B cell (primary cell): ENCODE measurements at regions not wholly inside any gene's neighbourhood (a gene's known extent, or its start where the extent isn't known, plus 50 kb on each side); places are given as distances from the start of the nearest gene placed in this dataset.

ENCODE experiments used
- ATAC-seq: fragments of 200-7000 bp; cut with Tn5 transposase; one replicate; pipeline ENCODE4 v1.10.0; 2021; ENCODE audit warnings: low read depth, mild to moderate bottlenecking, moderate number of reproducible peaks, moderate library complexity
- CTCF ChIA-PET: fragments of 350-600 bp; sonication (Branson Sonifier 250); formaldehyde crosslinking; loops from one replicate; lab custom pipeline; 2021; ENCODE audit warnings: antibody characterized with exemption, inconsistent platforms; lab: Charles Lee
- POLR2A ChIA-PET: fragments of 350-600 bp; sonication (Branson Sonifier 250); formaldehyde crosslinking; loops from one replicate; lab custom pipeline; 2021; ENCODE audit warnings: antibody characterized with exemption; lab: Charles Lee
- DNase-seq: peaks from one replicate; pipeline ENCODE4 v3.0.0; 2013
- H2AFZ ChIP-seq: 2 replicates; pipeline ENCODE4 v1.6.1; 2012; ENCODE audit warnings: mild to moderate bottlenecking, low read depth, low read length; ENCODE audit not compliant: insufficient read depth, poor library complexity, severe bottlenecking
- H3K27ac ChIP-seq, 2 donors: 1 replicate in 1 of 2; 2 replicates in 1 of 2; pipeline ENCODE4 v1.5.1; 2012 to 2013; ENCODE audit warnings: low read length in 2 of 2, mild to moderate bottlenecking in 2 of 2, moderate library complexity in 1 of 2
- H3K27me3 ChIP-seq, 4 experiments: fragments of 200-600 bp in 1 of 4; sonication (generic) in 1 of 4; replicated peaks in 1 of 4; 1 replicate in 2 of 4; 2 replicates in 2 of 4; pipeline versions ENCODE4 v1.6.1 to v1.7.0; 2013 to 2016; ENCODE audit warnings: low read length in 3 of 4, mild to moderate bottlenecking in 2 of 4, mixed read lengths in 1 of 4, moderate library complexity in 1 of 4; ENCODE audit not compliant: insufficient read depth in 4 of 4, control insufficient read depth in 3 of 4; ENCODE audit errors: control extremely low read depth in 1 of 4
- H3K36me3 ChIP-seq, 2 experiments: replicated peaks in 1 of 2; 1 replicate in 1 of 2; 2 replicates in 1 of 2; pipeline versions ENCODE4 v1.6.1 to v1.7.1; 2013; ENCODE audit warnings: low read length in 1 of 2; ENCODE audit not compliant: insufficient read depth in 2 of 2, control insufficient read depth in 1 of 2; ENCODE audit errors: control extremely low read depth in 1 of 2, extremely low read depth in 1 of 2
- H3K4me1 ChIP-seq, 2 donors: fragments of 200-600 bp in 1 of 2; sonication (generic) in 1 of 2; 1 replicate in 1 of 2; 2 replicates in 1 of 2; pipeline versions ENCODE4 v1.5.1 to v1.6.1; 2013 to 2017; ENCODE audit warnings: low read length in 2 of 2; ENCODE audit not compliant: control insufficient read depth in 2 of 2, insufficient read depth in 2 of 2
- H3K4me2 ChIP-seq: replicated peaks from 2 replicates; pipeline ENCODE3; 2012; ENCODE audit warnings: mild to moderate bottlenecking, low read depth, low read length; ENCODE audit not compliant: poor library complexity, severe bottlenecking
- H3K4me3 ChIP-seq, 5 experiments: fragments of 200-600 bp in 1 of 5; sonication (generic) in 1 of 5; 1 replicate in 3 of 5; 2 replicates in 2 of 5; pipeline versions ENCODE4 v1.5.1 to v1.7.0; 2011 to 2016; ENCODE audit warnings: low read length in 4 of 5, mild to moderate bottlenecking in 4 of 5, low read depth in 2 of 5, control low read depth in 1 of 5, moderate library complexity in 1 of 5; ENCODE audit not compliant: insufficient read depth in 1 of 5; ENCODE audit errors: control extremely low read depth in 1 of 5, extremely low read depth in 1 of 5
- H3K79me2 ChIP-seq: fragments of 200-600 bp; sonication (generic); one replicate; pipeline ENCODE4 v1.6.0; 2016; ENCODE audit warnings: low read length; ENCODE audit not compliant: control insufficient read depth, insufficient read depth
- H3K9ac ChIP-seq: fragments of 200-600 bp; sonication (generic); 2 replicates; pipeline ENCODE4 v1.6.1; 2017; ENCODE audit warnings: mild to moderate bottlenecking, low read length, moderate library complexity
- H3K9me3 ChIP-seq, 3 donors: one replicate each; pipeline versions ENCODE4 v1.6.1 to v1.7.1; 2013; ENCODE audit warnings: low read length in 2 of 3; ENCODE audit not compliant: control insufficient read depth in 2 of 3, insufficient read depth in 1 of 3; ENCODE audit errors: control extremely low read depth in 1 of 3
- H4K20me1 ChIP-seq: 2 replicates; pipeline ENCODE4 v1.6.0; 2012; ENCODE audit warnings: mild to moderate bottlenecking, low read length; ENCODE audit not compliant: insufficient read depth, control insufficient read depth, poor library complexity, severe bottlenecking
- H3K27ac Mint-ChIP-seq: one replicate; pipeline ENCODE4 v1.8.0; 2021; ENCODE audit warnings: mixed read lengths
- H3K27me3 Mint-ChIP-seq: one replicate; pipeline ENCODE4 v1.8.0; 2021; ENCODE audit warnings: mixed read lengths
- H3K4me1 Mint-ChIP-seq: one replicate; pipeline ENCODE4 v1.8.0; 2021; ENCODE audit warnings: mixed read lengths
- H3K4me3 Mint-ChIP-seq: one replicate; pipeline ENCODE4 v1.8.0; 2021; ENCODE audit warnings: mixed read lengths
- H3K9me3 Mint-ChIP-seq: one replicate; pipeline ENCODE4 v1.8.0; 2022; ENCODE audit warnings: mixed read lengths; ENCODE audit not compliant: insufficient read depth
- CTCF ChIP-seq: fragments of 200-600 bp; IDR thresholded peaks from one replicate; pipeline ENCODE4 v1.8.0; 2022; ENCODE audit warnings: antibody characterized with exemption, mild to moderate bottlenecking
- EZH2 ChIP-seq: IDR thresholded peaks from 2 replicates; pipeline ENCODE4 v1.6.1; 2012; ENCODE audit warnings: borderline replicate concordance, low read depth, mild to moderate bottlenecking, moderate library complexity, low read length; ENCODE audit not compliant: insufficient read depth, poor library complexity, severe bottlenecking
- whole genome bisulfite sequencing: methylation state at CpG from one replicate; pipeline ENCODE4 v1.1.5; 2013; ENCODE audit warnings: missing lambda C conversion rate; ENCODE audit not compliant: insufficient coverage; 5-methylcytosine and 5-hydroxymethylcytosine counted together
- intact Hi-C: fragments of 100-400 bp; cut with micrococcal nuclease; formaldehyde crosslinking; loops from one replicate; pipeline ENCODE4 v1.10.0; 2022

GRCh38 chr2:83933749-83934148 is 525.3 kb downstream of the SUCLG1 start:
- DNase-seq (no peak), ATAC-seq (no peak)
- no CpG with 5 or more reads among the region's 2 CpGs for WGBS
- H3K27ac ChIP-seq = no peak overlapping the region
- H3K9me3 ChIP-seq = no peaks in the 10 kb centered on the region
- H3K4me3 ChIP-seq = no peak overlapping the region
- no peak overlapping the region for H3K4me2 ChIP-seq
- intact Hi-C loops = no loop called here
- no peaks in the 10 kb centered on the region for H3K36me3 ChIP-seq
- no peaks in the 10 kb centered on the region for H4K20me1 ChIP-seq
- no peaks in the 10 kb centered on the region for H3K79me2 ChIP-seq
- ChIA-PET CTCF (no interaction called here), POLR2A (no interaction called here)
- H3K9ac ChIP-seq = no peak overlapping the region
- no peaks in the 10 kb centered on the region for H3K27me3 ChIP-seq
- Mint-ChIP-seq H3K4me3 (no peak overlapping the region), H3K27me3 (no peaks in the 10 kb centered on the region), H3K27ac (no peak overlapping the region), H3K4me1 (no peaks in the 10 kb centered on the region), H3K9me3 (no peaks in the 10 kb centered on the region)
- TF ChIP-seq EZH2 (no peak), CTCF (no peak)
- H3K4me1 ChIP-seq = no peaks in the 10 kb centered on the region
- no peak overlapping the region for H2AFZ ChIP-seq

- intact Hi-C loops = no loop called here
- no peak overlapping the region for H3K4me3 ChIP-seq
- Mint-ChIP-seq H3K27ac (no peak overlapping the region), H3K4me3 (no peak overlapping the region), H3K4me1 (no peaks in the 10 kb centered on the region), H3K27me3 (no peaks in the 10 kb centered on the region), H3K9me3 (peaks cover 4% of the 10 kb centered on the region)
- 76% methylated on average over 2 of the region's 2 CpGs for WGBS
- DNase-seq = no peak
- no peaks in the 10 kb centered on the region for H3K79me2 ChIP-seq
- no peaks in the 10 kb centered on the region for H3K4me1 ChIP-seq
- no peak for ATAC-seq
- TF ChIP-seq EZH2 (no peak), CTCF (no peak)
- H3K27me3 ChIP-seq = no peaks in the 10 kb centered on the region
- H3K9ac ChIP-seq = no peak overlapping the region
- CTCF ChIA-PET = no interaction called here
- no peaks in the 10 kb centered on the region for H3K9me3 ChIP-seq
- no peak overlapping the region for H2AFZ ChIP-seq
- no peak overlapping the region for H3K4me2 ChIP-seq
- H3K36me3 ChIP-seq = no peaks in the 10 kb centered on the region
- POLR2A ChIA-PET = no interaction called here
- no peak overlapping the region for H3K27ac ChIP-seq
- no peaks in the 10 kb centered on the region for H4K20me1 ChIP-seq
Measured at GRCh38 chr2:83923531-83923930, 535.5 kb downstream of the SUCLG1 start.
